ENCODE measurements at regions not wholly inside any gene's neighbourhood (a gene's known extent, or its start where the extent isn't known, plus 50 kb on each side); places are given as distances from the start of the nearest gene placed in this dataset.

DNA sequence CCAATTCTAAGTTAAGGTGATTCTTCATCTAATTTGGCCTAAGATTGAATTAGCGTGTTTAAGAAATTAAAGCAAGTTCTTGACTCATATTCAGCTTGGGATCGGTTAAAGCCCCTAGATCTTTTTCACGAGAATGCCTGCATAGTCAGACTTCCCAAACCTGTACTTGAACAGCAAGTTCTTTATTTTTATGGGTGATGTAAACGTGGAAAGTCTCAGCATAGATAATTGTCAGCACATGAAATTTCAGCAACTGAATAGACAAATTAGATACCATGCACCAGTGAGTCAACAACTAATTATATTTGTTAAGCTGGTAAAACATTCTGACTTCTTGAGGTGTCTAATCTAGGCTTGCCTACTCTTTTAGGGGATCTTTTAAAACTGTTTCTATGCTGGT lies 183.1 kb upstream of the TNFAIP3 start:
- no peak overlapping the region for H3K4me3 ChIP-seq

GRCh38 chr6:137685798-137686375 lies 181.2 kb upstream of the TNFAIP3 start:
- Histone ChIP-seq H3K36me3 (ENCODE audit: low read depth) (no peaks in the 10 kb centered on the region), H3K9ac (no peak overlapping the region), H3K4me2 (ENCODE audit: unreplicated experiment) (no peak overlapping the region), H3F3A (ENCODE audit: insufficient read depth) (no peaks in the 10 kb centered on the region), H4K20me1 (ENCODE audit: insufficient read depth) (no peaks in the 10 kb centered on the region), H3K27me3 (replicated peaks; ENCODE audit: insufficient read depth) (no peaks in the 10 kb centered on the region), H3K9me2 (ENCODE audit: insufficient read depth) (0 out of 2 replicates have a peak, but pooled peaks cover 2% of the 10 kb centered on the region), H2AFZ (no peak overlapping the region), H3K27ac (no peak overlapping the region), H3K4me3 (no peak overlapping the region), H3K9me3 (ENCODE audit: low read depth) (no peaks in the 10 kb centered on the region), H3K79me2 (ENCODE audit: insufficient read depth) (no peaks in the 10 kb centered on the region), H3K4me1 (ENCODE audit: insufficient read depth) (no peaks in the 10 kb centered on the region)
- TF ChIP-seq EZH2 (IDR thresholded peaks at IDR 0.05; ENCODE audit: insufficient read depth, poor library complexity, severe bottlenecking) (no peak), EZH2phosphoT487 (IDR thresholded peaks at IDR 0.05; ENCODE audit: insufficient read depth, low read depth) (no peak)
- in situ Hi-C loops (cut with MboI), result no loop called here
- no peak for DNase-seq

More for the DNA sequence above, 183.1 kb upstream of the TNFAIP3 start:
- no peak for DNase-seq
- no peak overlapping the region for H2AFZ ChIP-seq
- no peak overlapping the region for H3K9ac ChIP-seq
- no peaks in the 10 kb centered on the region for H3K36me3 ChIP-seq (ENCODE audit: low read depth)
- in situ Hi-C loops (cut with MboI), result no loop called here
- H3K9me2 ChIP-seq (ENCODE audit: insufficient read depth), result 0 out of 2 replicates have a peak, but pooled peaks cover 2% of the 10 kb centered on the region
- H3K27me3 ChIP-seq (replicated peaks; ENCODE audit: insufficient read depth), result no peaks in the 10 kb centered on the region
- no peaks in the 10 kb centered on the region for H3K4me1 ChIP-seq (ENCODE audit: insufficient read depth)
- WGBS, 2 experiments (ENCODE audit: low coverage in 1 of 2, low lambda C conversion rate in 2 of 2, missing lambda C conversion rate in 2 of 2), result 57% methylated on average over 4 of the region's 4 CpGs
- H3K79me2 ChIP-seq (ENCODE audit: insufficient read depth), result no peaks in the 10 kb centered on the region
- no peaks in the 10 kb centered on the region for H3F3A ChIP-seq (ENCODE audit: insufficient read depth)
- no peaks in the 10 kb centered on the region for H4K20me1 ChIP-seq (ENCODE audit: insufficient read depth)
- H3K4me2 ChIP-seq (ENCODE audit: unreplicated experiment), result no peak overlapping the region
- TF ChIP-seq EZH2phosphoT487 (IDR thresholded peaks at IDR 0.05; ENCODE audit: insufficient read depth, low read depth) (no peak), EZH2 (IDR thresholded peaks at IDR 0.05; ENCODE audit: insufficient read depth, poor library complexity, severe bottlenecking) (no peak)
- no peak overlapping the region for H3K27ac ChIP-seq
- H3K9me3 ChIP-seq (ENCODE audit: low read depth), result no peaks in the 10 kb centered on the region

DNA sequence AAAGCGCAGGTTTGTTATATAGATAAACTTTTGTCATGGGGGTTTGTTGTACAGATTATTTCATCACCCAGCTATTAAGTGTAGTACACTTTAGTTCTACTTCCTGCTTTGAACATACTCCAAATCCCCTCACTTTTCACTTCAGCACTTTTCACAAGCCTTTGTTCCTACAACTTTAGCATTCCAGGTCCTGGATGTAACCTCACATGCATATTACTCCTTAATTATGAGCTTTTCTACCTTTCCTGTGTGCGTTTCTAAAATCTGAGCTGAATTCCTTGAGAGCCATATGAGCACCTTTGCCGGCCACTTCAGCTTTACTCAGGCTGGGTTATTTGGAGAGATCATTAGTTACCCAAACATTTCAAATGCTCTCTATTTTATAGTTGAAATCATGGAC lies 179.2 kb upstream of the TNFAIP3 start:
- TF ChIP-seq EZH2 (IDR thresholded peaks at IDR 0.05; ENCODE audit: insufficient read depth, poor library complexity, severe bottlenecking), result no peak
- TF ChIP-seq EZH2phosphoT487 (IDR thresholded peaks at IDR 0.05; ENCODE audit: insufficient read depth, low read depth), result no peak
- WGBS, 2 experiments (ENCODE audit: low coverage in 1 of 2, low lambda C conversion rate in 2 of 2, missing lambda C conversion rate in 2 of 2), result 90 to 91% methylated on average over 3 of the region's 3 CpGs
- DNase-seq, result no peak
- H3K4me1 ChIP-seq (ENCODE audit: insufficient read depth), result no peaks in the 10 kb centered on the region
- H3K9me2 ChIP-seq (ENCODE audit: insufficient read depth), result 0 out of 2 replicates have a peak, but pooled peaks cover 2% of the 10 kb centered on the region
- in situ Hi-C loops (cut with MboI), result no loop called here
- no peak overlapping the region for H3K27ac ChIP-seq
- no peak overlapping the region for H3K4me2 ChIP-seq (ENCODE audit: unreplicated experiment)
- H3K27me3 ChIP-seq (replicated peaks; ENCODE audit: insufficient read depth), result no peaks in the 10 kb centered on the region
- H2AFZ ChIP-seq, result no peak overlapping the region
- H3K79me2 ChIP-seq (ENCODE audit: insufficient read depth), result no peaks in the 10 kb centered on the region
- no peak overlapping the region for H3K9ac ChIP-seq
- H3K36me3 ChIP-seq (ENCODE audit: low read depth), result no peaks in the 10 kb centered on the region
- H3K9me3 ChIP-seq (ENCODE audit: low read depth), result no peaks in the 10 kb centered on the region
- H3F3A ChIP-seq (ENCODE audit: insufficient read depth), result no peaks in the 10 kb centered on the region
- H3K4me3 ChIP-seq, result no peak overlapping the region
- no peaks in the 10 kb centered on the region for H4K20me1 ChIP-seq (ENCODE audit: insufficient read depth)

- H3K9me2 ChIP-seq (ENCODE audit: insufficient read depth), result 0 out of 2 replicates have a peak, but pooled peaks cover 2% of the 10 kb centered on the region
- no peak for DNase-seq
- in situ Hi-C loops (cut with MboI), result no loop called here
- H3K9ac ChIP-seq, result no peak overlapping the region
- H3K9me3 ChIP-seq (ENCODE audit: low read depth), result no peaks in the 10 kb centered on the region
- H3F3A ChIP-seq (ENCODE audit: insufficient read depth), result no peaks in the 10 kb centered on the region
- H3K4me2 ChIP-seq (ENCODE audit: unreplicated experiment), result no peak overlapping the region
- H3K4me3 ChIP-seq, result no peak overlapping the region
- H3K36me3 ChIP-seq (ENCODE audit: low read depth), result no peaks in the 10 kb centered on the region
- 0 out of 2 replicates have a peak, but pooled peaks cover 5% of the 10 kb centered on the region for H3K4me1 ChIP-seq (ENCODE audit: insufficient read depth)
- no peak overlapping the region for H2AFZ ChIP-seq
- H3K27me3 ChIP-seq (replicated peaks; ENCODE audit: insufficient read depth), result no peaks in the 10 kb centered on the region
- H3K79me2 ChIP-seq (ENCODE audit: insufficient read depth), result no peaks in the 10 kb centered on the region
- no peaks in the 10 kb centered on the region for H4K20me1 ChIP-seq (ENCODE audit: insufficient read depth)
- no peak overlapping the region for H3K27ac ChIP-seq
- TF ChIP-seq EZH2phosphoT487 (IDR thresholded peaks at IDR 0.05; ENCODE audit: insufficient read depth, low read depth) (no peak), EZH2 (IDR thresholded peaks at IDR 0.05; ENCODE audit: insufficient read depth, poor library complexity, severe bottlenecking) (no peak)
Measured at GRCh38 chr6:137688230-137688971, 178.7 kb upstream of the TNFAIP3 start.

All from GM23248 (cell line).